NCI-H526 treated with DMSO at 0.1 percent for 48 hours (cell line): ENCODE measurements at regions not wholly inside any gene's neighbourhood (a gene's known extent, or its start where the extent isn't known, plus 50 kb on each side); places are given as distances from the start of the nearest gene placed in this dataset.

Experiments used
- DNase-seq: peaks from one replicate; lab custom pipeline; 2025; lab: John Stamatoyannopoulos, UW

- no peak for DNase-seq
Observed at GRCh38 chr5:2149195-2149539, 266.4 kb upstream of the IRX4 start.

- no peak for DNase-seq
Observed at GRCh38 chr5:2148312-2149194, 265.8 kb upstream of the IRX4 start.

GRCh38 chr5:2147504-2148311 is 265.0 kb upstream of the IRX4 start:
- DNase-seq, result no peak

- DNase-seq, result no peak
Observed at GRCh38 chr5:2143646-2144353, 261.1 kb upstream of the IRX4 start.

GRCh38 chr5:2143088-2143487 is 260.4 kb upstream of the IRX4 start:
- no peak for DNase-seq

- no peak for DNase-seq
Observed at GRCh38 chr5:2142456-2142954, 259.8 kb upstream of the IRX4 start.

- DNase-seq, result peak; percentile 9
Observed at GRCh38 chr5:2141254-2142000, 258.7 kb upstream of the IRX4 start.

GRCh38 chr5:2140501-2141175 is 257.9 kb upstream of the IRX4 start:
- no peak for DNase-seq

GRCh38 chr5:2139478-2139877 is 256.8 kb upstream of the IRX4 start:
- DNase-seq, result no peak

GRCh38 chr5:2138896-2139295 is 256.2 kb upstream of the IRX4 start:
- no peak for DNase-seq

GRCh38 chr5:2137444-2138050 is 254.8 kb upstream of the IRX4 start:
- DNase-seq, result no peak

- DNase-seq, result no peak
Observed at GRCh38 chr5:2136728-2137333, 254.1 kb upstream of the IRX4 start.

GRCh38 chr5:2135833-2136232 is 253.1 kb upstream of the IRX4 start:
- DNase-seq, result no peak

GRCh38 chr5:2135354-2135753 is 252.6 kb upstream of the IRX4 start:
- no peak for DNase-seq

GRCh38 chr5:2134543-2135292 is 252.0 kb upstream of the IRX4 start:
- DNase-seq, result no peak

GRCh38 chr5:2133936-2134335 is 251.2 kb upstream of the IRX4 start:
- DNase-seq, result no peak

GRCh38 chr5:2133080-2133479 is 250.4 kb upstream of the IRX4 start:
- no peak for DNase-seq

- no peak for DNase-seq
Observed at GRCh38 chr5:2132497-2132847, 249.7 kb upstream of the IRX4 start.

GRCh38 chr5:2131826-2132496 is 249.2 kb upstream of the IRX4 start:
- DNase-seq, result no peak
